ENCODE measurements at regions not wholly inside any gene's neighbourhood (a gene's known extent, or its start where the extent isn't known, plus 50 kb on each side); places are given as distances from the start of the nearest gene placed in this dataset.

DNA sequence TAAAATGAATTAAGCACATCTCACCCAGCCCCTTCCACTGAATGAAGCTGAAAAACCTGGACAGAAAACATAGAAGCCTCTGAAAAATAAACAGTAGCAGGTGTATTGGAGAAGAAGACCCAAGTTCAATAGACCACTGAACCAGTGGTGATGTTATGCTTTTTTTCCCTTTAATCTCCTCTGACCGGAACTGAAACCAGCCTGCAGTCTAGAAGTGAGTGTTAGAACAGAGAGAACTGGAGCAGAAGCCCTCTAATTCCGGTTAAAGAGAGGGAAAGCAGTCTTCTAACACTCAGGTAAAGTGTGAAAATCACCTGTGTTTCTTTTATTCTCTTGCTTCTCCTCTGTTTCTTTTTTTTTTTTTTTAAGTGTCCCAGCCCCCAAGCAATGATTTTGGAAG lies 83.5 kb upstream of the CCL21 start:
- H3K4me3 ChIP-seq (ENCODE audit: low read depth, low read length) = no peak overlapping the region
- H3K36me3 ChIP-seq (replicated peaks) = no peaks in the 10 kb centered on the region
- TF ChIP-seq, protein P1, sequence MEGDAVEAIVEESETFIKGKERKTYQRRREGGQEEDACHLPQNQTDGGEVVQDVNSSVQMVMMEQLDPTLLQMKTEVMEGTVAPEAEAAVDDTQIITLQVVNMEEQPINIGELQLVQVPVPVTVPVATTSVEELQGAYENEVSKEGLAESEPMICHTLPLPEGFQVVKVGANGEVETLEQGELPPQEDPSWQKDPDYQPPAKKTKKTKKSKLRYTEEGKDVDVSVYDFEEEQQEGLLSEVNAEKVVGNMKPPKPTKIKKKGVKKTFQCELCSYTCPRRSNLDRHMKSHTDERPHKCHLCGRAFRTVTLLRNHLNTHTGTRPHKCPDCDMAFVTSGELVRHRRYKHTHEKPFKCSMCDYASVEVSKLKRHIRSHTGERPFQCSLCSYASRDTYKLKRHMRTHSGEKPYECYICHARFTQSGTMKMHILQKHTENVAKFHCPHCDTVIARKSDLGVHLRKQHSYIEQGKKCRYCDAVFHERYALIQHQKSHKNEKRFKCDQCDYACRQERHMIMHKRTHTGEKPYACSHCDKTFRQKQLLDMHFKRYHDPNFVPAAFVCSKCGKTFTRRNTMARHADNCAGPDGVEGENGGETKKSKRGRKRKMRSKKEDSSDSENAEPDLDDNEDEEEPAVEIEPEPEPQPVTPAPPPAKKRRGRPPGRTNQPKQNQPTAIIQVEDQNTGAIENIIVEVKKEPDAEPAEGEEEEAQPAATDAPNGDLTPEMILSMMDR (IDR thresholded peaks at IDR 0.05; ENCODE audit: low read depth, low read length, missing control alignments) = no peak
- no peak for DNase-seq
- in situ Hi-C loops (cut with HindIII; ENCODE audit: low pct_ligation_motif_present, low sequenced_read_pairs) = no loop called here
- H3K27me3 ChIP-seq (replicated peaks) = no peaks in the 10 kb centered on the region
- H3K27ac ChIP-seq = no peak overlapping the region

GRCh38 chr9:34783951-34784487 lies 74.1 kb upstream of the CCL21 start:
- no peak for DNase-seq
- TF ChIP-seq, protein P1 (IDR thresholded peaks at IDR 0.05; ENCODE audit: low read depth, low read length, missing control alignments) = no peak
- in situ Hi-C loops (cut with HindIII; ENCODE audit: low pct_ligation_motif_present, low sequenced_read_pairs) = no loop called here
- H3K4me3 ChIP-seq (ENCODE audit: low read depth, low read length) = no peak overlapping the region
- H3K36me3 ChIP-seq (replicated peaks) = no peaks in the 10 kb centered on the region
- no peak overlapping the region for H3K27ac ChIP-seq
- peaks cover 4% of the 10 kb centered on the region for H3K27me3 ChIP-seq (replicated peaks)

GRCh38 chr9:34782372-34782771 lies 72.4 kb upstream of the CCL21 start:
- H3K27ac ChIP-seq = no peak overlapping the region
- TF ChIP-seq, protein P1 (IDR thresholded peaks at IDR 0.05; ENCODE audit: low read depth, low read length, missing control alignments) = no peak
- no peak for DNase-seq
- in situ Hi-C loops (cut with HindIII; ENCODE audit: low pct_ligation_motif_present, low sequenced_read_pairs) = no loop called here
- H3K36me3 ChIP-seq (replicated peaks) = no peaks in the 10 kb centered on the region
- H3K4me3 ChIP-seq (ENCODE audit: low read depth, low read length) = no peak overlapping the region
- peaks cover 4% of the 10 kb centered on the region for H3K27me3 ChIP-seq (replicated peaks)

- TF ChIP-seq, protein P1 (IDR thresholded peaks at IDR 0.05; ENCODE audit: low read depth, low read length, missing control alignments) = no peak
- DNase-seq = no peak
- H3K36me3 ChIP-seq (replicated peaks) = no peaks in the 10 kb centered on the region
- H3K27me3 ChIP-seq (replicated peaks) = no peaks in the 10 kb centered on the region
- in situ Hi-C loops (cut with HindIII; ENCODE audit: low pct_ligation_motif_present, low sequenced_read_pairs) = no loop called here
- no peak overlapping the region for H3K27ac ChIP-seq
- no peak overlapping the region for H3K4me3 ChIP-seq (ENCODE audit: low read depth, low read length)
Observed at GRCh38 chr9:34777666-34778065, 67.7 kb upstream of the CCL21 start.

GRCh38 chr9:34773955-34774354 lies 64.0 kb upstream of the CCL21 start:
- Histone ChIP-seq H3K36me3 (replicated peaks) (no peaks in the 10 kb centered on the region), H3K4me3 (ENCODE audit: low read depth, low read length) (no peak overlapping the region), H3K27me3 (replicated peaks) (no peaks in the 10 kb centered on the region), H3K27ac (no peak overlapping the region)
- in situ Hi-C loops (cut with HindIII; ENCODE audit: low pct_ligation_motif_present, low sequenced_read_pairs) = no loop called here
- TF ChIP-seq, protein P1 (IDR thresholded peaks at IDR 0.05; ENCODE audit: low read depth, low read length, missing control alignments) = no peak
- DNase-seq = no peak

GRCh38 chr9:34773306-34773910 lies 63.5 kb upstream of the CCL21 start:
- Histone ChIP-seq H3K27me3 (replicated peaks) (no peaks in the 10 kb centered on the region), H3K4me3 (ENCODE audit: low read depth, low read length) (no peak overlapping the region), H3K27ac (no peak overlapping the region), H3K36me3 (replicated peaks) (no peaks in the 10 kb centered on the region)
- no peak for DNase-seq
- in situ Hi-C loops (cut with HindIII; ENCODE audit: low pct_ligation_motif_present, low sequenced_read_pairs) = no loop called here
- TF ChIP-seq, protein P1 (IDR thresholded peaks at IDR 0.05; ENCODE audit: low read depth, low read length, missing control alignments) = no peak

Data from brain microvascular endothelial cell (primary cell).